ENCODE measurements at regions not wholly inside any gene's neighbourhood (a gene's known extent, or its start where the extent isn't known, plus 50 kb on each side); places are given as distances from the start of the nearest gene placed in this dataset.
"Not testable (repeated sequence)": the region's sequence is repeated elsewhere in the genome, so short reads cannot be mapped to it uniquely, and the experiment has no call there.

GRCh38 chr7:155378580-155378934, 79.4 kb upstream of the EN2 start:
- Histone ChIP-seq H3K36me3 (ENCODE audit: control insufficient read depth in 2 of 2, insufficient read depth in 2 of 2, low read length in 2 of 2) (no peaks in the 10 kb centered on the region), H3K9ac (ENCODE audit: low read length in 2 of 2) (no peak overlapping the region), H3K9me3 (ENCODE audit: control insufficient read depth in 2 of 2, low read length in 2 of 2) (peaks cover 3 to 6% of the 10 kb centered on the region in 2 donors), H3K27ac (ENCODE audit: low read length) (no peak overlapping the region), H3K4me3 (ENCODE audit: low read length in 2 of 2) (no peak overlapping the region), H3K4me1 (ENCODE audit: control insufficient read depth, insufficient read depth, low read length) (peaks cover 43% of the 10 kb centered on the region), H3K27me3 (ENCODE audit: control insufficient read depth in 1 of 2, insufficient read depth in 2 of 2, low read length in 2 of 2) (peaks cover 81 to 97% of the 10 kb centered on the region in 2 donors)

GRCh38 chr7:155378959-155379871, 78.7 kb upstream of the EN2 start:
- H3K9ac ChIP-seq (ENCODE audit: low read length in 2 of 2), result no peak overlapping the region

GRCh38 chr7:155380221-155380861, 77.6 kb upstream of the EN2 start:
- Histone ChIP-seq H3K36me3 (ENCODE audit: control insufficient read depth in 2 of 2, insufficient read depth in 2 of 2, low read length in 2 of 2) (no peaks in the 10 kb centered on the region), H3K27ac (ENCODE audit: low read length) (no peak overlapping the region), H3K9me3 (ENCODE audit: control insufficient read depth in 2 of 2, low read length in 2 of 2) (peaks cover 3 to 6% of the 10 kb centered on the region in 2 donors), H3K4me3 (ENCODE audit: low read length in 2 of 2) (no peak overlapping the region), H3K27me3 (ENCODE audit: control insufficient read depth in 1 of 2, insufficient read depth in 2 of 2, low read length in 2 of 2) (peaks cover 80 to 95% of the 10 kb centered on the region in 2 donors), H3K9ac (ENCODE audit: low read length in 2 of 2) (no peak overlapping the region), H3K4me1 (ENCODE audit: control insufficient read depth, insufficient read depth, low read length) (peaks cover 27% of the 10 kb centered on the region)

More at GRCh38 chr7:155378959-155379871, 78.7 kb upstream of the EN2 start:
- no peaks in the 10 kb centered on the region for H3K36me3 ChIP-seq (ENCODE audit: control insufficient read depth in 2 of 2, insufficient read depth in 2 of 2, low read length in 2 of 2)
- peaks cover 36% of the 10 kb centered on the region for H3K4me1 ChIP-seq (ENCODE audit: control insufficient read depth, insufficient read depth, low read length)
- no peak overlapping the region for H3K4me3 ChIP-seq (ENCODE audit: low read length in 2 of 2)
- H3K9me3 ChIP-seq (ENCODE audit: control insufficient read depth in 2 of 2, low read length in 2 of 2), result peaks cover 3 to 6% of the 10 kb centered on the region in 2 donors
- no peak overlapping the region for H3K27ac ChIP-seq (ENCODE audit: low read length)
- peaks cover 83 to 97% of the 10 kb centered on the region in 2 donors for H3K27me3 ChIP-seq (ENCODE audit: control insufficient read depth in 1 of 2, insufficient read depth in 2 of 2, low read length in 2 of 2)

- peak overlapping the region; percentile 56 to 64 for H3K4me3 ChIP-seq (ENCODE audit: low read length in 2 of 2)
- peaks cover 75 to 87% of the 10 kb centered on the region in 2 donors for H3K27me3 ChIP-seq (ENCODE audit: control insufficient read depth in 1 of 2, insufficient read depth in 2 of 2, low read length in 2 of 2)
- H3K36me3 ChIP-seq (ENCODE audit: control insufficient read depth in 2 of 2, insufficient read depth in 2 of 2, low read length in 2 of 2), result no peaks in the 10 kb centered on the region
- H3K27ac ChIP-seq (ENCODE audit: low read length), result no peak overlapping the region
- no peak overlapping the region for H3K9ac ChIP-seq (ENCODE audit: low read length in 2 of 2)
- peaks cover 0 to under 1% of the 10 kb centered on the region in 2 donors for H3K9me3 ChIP-seq (ENCODE audit: control insufficient read depth in 2 of 2, low read length in 2 of 2)
- peaks cover 27% of the 10 kb centered on the region for H3K4me1 ChIP-seq (ENCODE audit: control insufficient read depth, insufficient read depth, low read length)
Observed at GRCh38 chr7:155380976-155381851, 76.7 kb upstream of the EN2 start.

- H3K4me3 ChIP-seq (ENCODE audit: low read length in 2 of 2), result peak overlapping the region; percentile 56 to 64
- H3K9me3 ChIP-seq (ENCODE audit: control insufficient read depth in 2 of 2, low read length in 2 of 2), result no peaks in the 10 kb centered on the region
- no peak overlapping the region for H3K27ac ChIP-seq (ENCODE audit: low read length)
- peaks cover 27% of the 10 kb centered on the region for H3K4me1 ChIP-seq (ENCODE audit: control insufficient read depth, insufficient read depth, low read length)
- no peaks in the 10 kb centered on the region for H3K36me3 ChIP-seq (ENCODE audit: control insufficient read depth in 2 of 2, insufficient read depth in 2 of 2, low read length in 2 of 2)
- H3K9ac ChIP-seq (ENCODE audit: low read length in 2 of 2), result no peak overlapping the region
- H3K27me3 ChIP-seq (ENCODE audit: control insufficient read depth in 1 of 2, insufficient read depth in 2 of 2, low read length in 2 of 2), result peaks cover 77 to 84% of the 10 kb centered on the region in 2 donors
Observed at GRCh38 chr7:155381852-155382801, 75.8 kb upstream of the EN2 start.

- H3K4me1 ChIP-seq (ENCODE audit: control insufficient read depth, insufficient read depth, low read length), result peaks cover 23% of the 10 kb centered on the region
- no peaks in the 10 kb centered on the region for H3K36me3 ChIP-seq (ENCODE audit: control insufficient read depth in 2 of 2, insufficient read depth in 2 of 2, low read length in 2 of 2)
- H3K4me3 ChIP-seq (ENCODE audit: low read length in 2 of 2), result no peak overlapping the region
- H3K9ac ChIP-seq (ENCODE audit: low read length in 2 of 2), result no peak overlapping the region
- H3K9me3 ChIP-seq (ENCODE audit: control insufficient read depth in 2 of 2, low read length in 2 of 2), result no peaks in the 10 kb centered on the region
- no peak overlapping the region for H3K27ac ChIP-seq (ENCODE audit: low read length)
- H3K27me3 ChIP-seq (ENCODE audit: control insufficient read depth in 1 of 2, insufficient read depth in 2 of 2, low read length in 2 of 2), result peaks cover 78 to 81% of the 10 kb centered on the region in 2 donors
Observed at GRCh38 chr7:155382802-155383171, 75.1 kb upstream of the EN2 start.

- H3K4me1 ChIP-seq (ENCODE audit: control insufficient read depth, insufficient read depth, low read length), result peaks cover 17% of the 10 kb centered on the region
- H3K27me3 ChIP-seq (ENCODE audit: control insufficient read depth in 1 of 2, insufficient read depth in 2 of 2, low read length in 2 of 2), result peaks cover 72 to 73% of the 10 kb centered on the region in 2 donors
- no peak overlapping the region for H3K4me3 ChIP-seq (ENCODE audit: low read length in 2 of 2)
- no peak overlapping the region for H3K9ac ChIP-seq (ENCODE audit: low read length in 2 of 2)
- H3K27ac ChIP-seq (ENCODE audit: low read length), result no peak overlapping the region
- no peaks in the 10 kb centered on the region for H3K9me3 ChIP-seq (ENCODE audit: control insufficient read depth in 2 of 2, low read length in 2 of 2)
- no peaks in the 10 kb centered on the region for H3K36me3 ChIP-seq (ENCODE audit: control insufficient read depth in 2 of 2, insufficient read depth in 2 of 2, low read length in 2 of 2)
Observed at GRCh38 chr7:155383756-155384491, 74.0 kb upstream of the EN2 start.

GRCh38 chr7:155384751-155385150, 73.2 kb upstream of the EN2 start:
- H3K27ac ChIP-seq (ENCODE audit: low read length), result no peak overlapping the region
- H3K9me3 ChIP-seq (ENCODE audit: control insufficient read depth in 2 of 2, low read length in 2 of 2), result no peaks in the 10 kb centered on the region
- no peaks in the 10 kb centered on the region for H3K36me3 ChIP-seq (ENCODE audit: control insufficient read depth in 2 of 2, insufficient read depth in 2 of 2, low read length in 2 of 2)
- H3K4me3 ChIP-seq (ENCODE audit: low read length in 2 of 2), result no peak overlapping the region
- H3K4me1 ChIP-seq (ENCODE audit: control insufficient read depth, insufficient read depth, low read length), result peaks cover 17% of the 10 kb centered on the region
- H3K27me3 ChIP-seq (ENCODE audit: control insufficient read depth in 1 of 2, insufficient read depth in 2 of 2, low read length in 2 of 2), result peaks cover 69 to 72% of the 10 kb centered on the region in 2 donors
- no peak overlapping the region for H3K9ac ChIP-seq (ENCODE audit: low read length in 2 of 2)

GRCh38 chr7:155385182-155385581, 72.7 kb upstream of the EN2 start:
- H3K9ac ChIP-seq (ENCODE audit: low read length in 2 of 2); H3K36me3 ChIP-seq (ENCODE audit: control insufficient read depth in 2 of 2, insufficient read depth in 2 of 2, low read length in 2 of 2); H3K27ac ChIP-seq (ENCODE audit: low read length); H3K4me3 ChIP-seq (ENCODE audit: low read length in 2 of 2); H3K9me3 ChIP-seq (ENCODE audit: control insufficient read depth in 2 of 2, low read length in 2 of 2): not testable (repeated sequence)
- peaks cover 17% of the 10 kb centered on the region for H3K4me1 ChIP-seq (ENCODE audit: control insufficient read depth, insufficient read depth, low read length)
- peaks cover 68 to 70% of the 10 kb centered on the region in 2 donors for H3K27me3 ChIP-seq (ENCODE audit: control insufficient read depth in 1 of 2, insufficient read depth in 2 of 2, low read length in 2 of 2)
